ENCODE measurements at regions not wholly inside any gene's neighbourhood (a gene's known extent, or its start where the extent isn't known, plus 50 kb on each side); places are given as distances from the start of the nearest gene placed in this dataset.

GRCh38 chr7:18265611-18266281 is 229.8 kb upstream of the HDAC9 start:
- DNase-seq: no peak
- no peak overlapping the region for H3K4me3 ChIP-seq
- no peaks in the 10 kb centered on the region for H3K36me3 ChIP-seq
- 89 to 93% methylated on average over 4 of the region's 4 CpGs for WGBS, 2 donors
- no peaks in the 10 kb centered on the region for H3K27me3 ChIP-seq
- peaks cover 0 to 6% (median 1%) of the 10 kb centered on the region in 4 donors for H3K9me3 ChIP-seq
- intact Hi-C loops (cut with DNase I): no loop called here
- H3K27ac ChIP-seq: no peak overlapping the region
- H3K4me1 ChIP-seq: no peaks in the 10 kb centered on the region
- TF ChIP-seq POLR2AphosphoS5 (IDR thresholded peaks at IDR 0.05): no peak
- no peak for TF ChIP-seq POLR2A (IDR thresholded peaks at IDR 0.05)
- TF ChIP-seq EP300 (IDR thresholded peaks at IDR 0.05): no peak
- TF ChIP-seq CTCF (IDR thresholded peaks at IDR 0.05): no peak

- no peaks in the 10 kb centered on the region for H3K27me3 ChIP-seq
- H3K36me3 ChIP-seq: no peaks in the 10 kb centered on the region
- DNase-seq: no peak
- no peak overlapping the region for H3K27ac ChIP-seq
- no peaks in the 10 kb centered on the region for H3K4me1 ChIP-seq
- H3K4me3 ChIP-seq: no peak overlapping the region
- intact Hi-C loops (cut with DNase I): no loop called here
- TF ChIP-seq EP300 (IDR thresholded peaks at IDR 0.05): no peak
- TF ChIP-seq CTCF (IDR thresholded peaks at IDR 0.05): no peak
- TF ChIP-seq POLR2A (IDR thresholded peaks at IDR 0.05): no peak
- TF ChIP-seq POLR2AphosphoS5 (IDR thresholded peaks at IDR 0.05): no peak
- H3K9me3 ChIP-seq: no peaks in the 10 kb centered on the region
Observed at GRCh38 chr7:18268571-18268970, 227.0 kb upstream of the HDAC9 start.

- 66 to 79% methylated on average over 2 of the region's 2 CpGs for WGBS, 2 donors
- no peaks in the 10 kb centered on the region for H3K4me1 ChIP-seq
- H3K9me3 ChIP-seq: no peaks in the 10 kb centered on the region
- no peak overlapping the region for H3K27ac ChIP-seq
- H3K36me3 ChIP-seq: no peaks in the 10 kb centered on the region
- DNase-seq: no peak
- no peaks in the 10 kb centered on the region for H3K27me3 ChIP-seq
- intact Hi-C loops (cut with DNase I): no loop called here
- no peak overlapping the region for H3K4me3 ChIP-seq
- no peak for TF ChIP-seq POLR2AphosphoS5 (IDR thresholded peaks at IDR 0.05)
- no peak for TF ChIP-seq POLR2A (IDR thresholded peaks at IDR 0.05)
- no peak for TF ChIP-seq EP300 (IDR thresholded peaks at IDR 0.05)
Observed at GRCh38 chr7:18276380-18276779, 219.2 kb upstream of the HDAC9 start.

GRCh38 chr7:18278316-18278715 is 217.2 kb upstream of the HDAC9 start:
- H3K4me3 ChIP-seq: no peak overlapping the region
- DNase-seq: no peak
- H3K36me3 ChIP-seq: no peaks in the 10 kb centered on the region
- no peaks in the 10 kb centered on the region for H3K4me1 ChIP-seq
- H3K27ac ChIP-seq: no peak overlapping the region
- no peaks in the 10 kb centered on the region for H3K9me3 ChIP-seq
- 84% methylated on average over 1 of the region's 1 CpG for WGBS, 2 donors
- TF ChIP-seq CTCF (IDR thresholded peaks at IDR 0.05): no peak
- no peak for TF ChIP-seq POLR2AphosphoS5 (IDR thresholded peaks at IDR 0.05)
- TF ChIP-seq EP300 (IDR thresholded peaks at IDR 0.05): no peak
- TF ChIP-seq POLR2A (IDR thresholded peaks at IDR 0.05): no peak
- intact Hi-C loops (cut with DNase I): no loop called here
- no peaks in the 10 kb centered on the region for H3K27me3 ChIP-seq

DNA sequence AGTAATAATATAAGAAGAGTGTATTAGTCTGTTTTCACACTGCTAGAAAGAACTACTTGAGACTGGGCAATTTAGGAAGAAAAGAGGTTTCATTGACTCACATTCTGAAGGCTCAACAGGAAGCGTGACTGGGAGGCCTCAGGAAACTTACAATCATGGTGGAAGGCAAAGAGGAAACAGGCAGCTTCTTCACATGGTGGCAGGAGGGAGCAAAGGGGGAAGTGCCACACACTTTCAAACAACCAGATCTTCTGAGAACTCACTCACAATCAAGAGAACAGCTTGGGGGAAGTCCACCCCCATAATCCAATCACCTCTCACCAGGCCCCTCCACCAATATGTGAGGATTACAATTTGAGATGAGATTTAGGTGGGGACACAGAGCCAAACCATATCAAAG is 212.5 kb upstream of the HDAC9 start:
- H3K27me3 ChIP-seq: no peaks in the 10 kb centered on the region
- WGBS, 2 donors: 0% methylated on average over 1 of the region's 1 CpG
- no peaks in the 10 kb centered on the region for H3K4me1 ChIP-seq
- no peak for DNase-seq
- no peaks in the 10 kb centered on the region for H3K36me3 ChIP-seq
- TF ChIP-seq POLR2A (IDR thresholded peaks at IDR 0.05): no peak
- no peaks in the 10 kb centered on the region for H3K9me3 ChIP-seq
- no peak overlapping the region for H3K27ac ChIP-seq
- H3K4me3 ChIP-seq: no peak overlapping the region
- intact Hi-C loops (cut with DNase I): no loop called here

- H3K4me1 ChIP-seq: peaks cover 0 to 15% (median 12%) of the 10 kb centered on the region in 4 donors
- no peaks in the 10 kb centered on the region for H3K27me3 ChIP-seq
- H3K4me3 ChIP-seq: no peak overlapping the region
- TF ChIP-seq POLR2AphosphoS5 (IDR thresholded peaks at IDR 0.05) (no peak), EP300 (IDR thresholded peaks at IDR 0.05) (no peak), CTCF (IDR thresholded peaks at IDR 0.05) (no peak)
- intact Hi-C loops (cut with DNase I): no loop called here
- 96 to 99% methylated on average over 2 of the region's 2 CpGs for WGBS, 2 donors
- H3K36me3 ChIP-seq: no peaks in the 10 kb centered on the region
- no peaks in the 10 kb centered on the region for H3K9me3 ChIP-seq
- no peak for DNase-seq
- no peak overlapping the region for H3K27ac ChIP-seq
Observed at GRCh38 chr7:18287482-18287881, 208.1 kb upstream of the HDAC9 start.
